ENCODE measurements at regions not wholly inside any gene's neighbourhood (a gene's known extent, or its start where the extent isn't known, plus 50 kb on each side); places are given as distances from the start of the nearest gene placed in this dataset.

GRCh38 chr4:100826067-100826466 lies 308.2 kb upstream of the EMCN start:
- ATAC-seq (no peak), DNase-seq (no peak)
- no peak overlapping the region for H3K27ac ChIP-seq
- H3K36me3 ChIP-seq, result no peaks in the 10 kb centered on the region
- intact Hi-C loops (cut with DNase I), result no loop called here
- H3K4me1 ChIP-seq, result no peaks in the 10 kb centered on the region
- no peaks in the 10 kb centered on the region for H3K27me3 ChIP-seq (ENCODE audit: low read depth)
- H3K4me3 ChIP-seq, result no peak overlapping the region
- TF ChIP-seq, protein P1, sequence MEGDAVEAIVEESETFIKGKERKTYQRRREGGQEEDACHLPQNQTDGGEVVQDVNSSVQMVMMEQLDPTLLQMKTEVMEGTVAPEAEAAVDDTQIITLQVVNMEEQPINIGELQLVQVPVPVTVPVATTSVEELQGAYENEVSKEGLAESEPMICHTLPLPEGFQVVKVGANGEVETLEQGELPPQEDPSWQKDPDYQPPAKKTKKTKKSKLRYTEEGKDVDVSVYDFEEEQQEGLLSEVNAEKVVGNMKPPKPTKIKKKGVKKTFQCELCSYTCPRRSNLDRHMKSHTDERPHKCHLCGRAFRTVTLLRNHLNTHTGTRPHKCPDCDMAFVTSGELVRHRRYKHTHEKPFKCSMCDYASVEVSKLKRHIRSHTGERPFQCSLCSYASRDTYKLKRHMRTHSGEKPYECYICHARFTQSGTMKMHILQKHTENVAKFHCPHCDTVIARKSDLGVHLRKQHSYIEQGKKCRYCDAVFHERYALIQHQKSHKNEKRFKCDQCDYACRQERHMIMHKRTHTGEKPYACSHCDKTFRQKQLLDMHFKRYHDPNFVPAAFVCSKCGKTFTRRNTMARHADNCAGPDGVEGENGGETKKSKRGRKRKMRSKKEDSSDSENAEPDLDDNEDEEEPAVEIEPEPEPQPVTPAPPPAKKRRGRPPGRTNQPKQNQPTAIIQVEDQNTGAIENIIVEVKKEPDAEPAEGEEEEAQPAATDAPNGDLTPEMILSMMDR (IDR thresholded peaks at IDR 0.05), result no peak
- H3K9me3 ChIP-seq, result peaks cover 7% of the 10 kb centered on the region

DNA sequence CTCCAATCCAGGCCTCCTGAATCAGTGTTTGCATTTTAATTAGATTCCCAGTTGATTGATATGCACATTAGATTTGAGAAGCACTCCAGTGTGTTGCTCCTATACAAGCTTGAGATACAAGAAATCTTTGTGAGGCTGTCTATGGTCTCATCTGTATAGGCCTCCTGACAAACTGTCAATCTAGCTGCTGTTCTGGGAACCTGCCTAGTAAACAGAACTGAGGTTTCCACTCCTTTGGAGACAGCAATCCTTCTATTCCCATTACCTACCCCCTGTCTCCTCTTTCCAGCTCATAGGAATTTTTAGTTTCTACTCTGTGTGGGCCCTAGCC lies 306.1 kb upstream of the EMCN start:
- ATAC-seq, result no peak
- H3K27ac ChIP-seq, result no peak overlapping the region

GRCh38 chr4:100823066-100823992 lies 305.5 kb upstream of the EMCN start:
- peak; percentile 51 to 57 for ATAC-seq
- Histone ChIP-seq H3K9me3 (no peaks in the 10 kb centered on the region), H3K4me1 (no peaks in the 10 kb centered on the region), H3K36me3 (no peaks in the 10 kb centered on the region), H3K4me3 (no peak overlapping the region), H3K27me3 (ENCODE audit: low read depth) (no peaks in the 10 kb centered on the region), H3K27ac (no peak overlapping the region)
- no peak for DNase-seq
- TF ChIP-seq, protein P1 (IDR thresholded peaks at IDR 0.05), result no peak
- intact Hi-C loops (cut with DNase I), result no loop called here

More for the DNA sequence above, 306.1 kb upstream of the EMCN start:
- no peaks in the 10 kb centered on the region for H3K4me1 ChIP-seq
- TF ChIP-seq, protein P1 (IDR thresholded peaks at IDR 0.05), result no peak
- H3K4me3 ChIP-seq, result no peak overlapping the region
- H3K36me3 ChIP-seq, result no peaks in the 10 kb centered on the region
- no peak for DNase-seq
- no peaks in the 10 kb centered on the region for H3K27me3 ChIP-seq (ENCODE audit: low read depth)
- H3K9me3 ChIP-seq, result peaks cover under 1% of the 10 kb centered on the region
- intact Hi-C loops (cut with DNase I), result no loop called here

DNA sequence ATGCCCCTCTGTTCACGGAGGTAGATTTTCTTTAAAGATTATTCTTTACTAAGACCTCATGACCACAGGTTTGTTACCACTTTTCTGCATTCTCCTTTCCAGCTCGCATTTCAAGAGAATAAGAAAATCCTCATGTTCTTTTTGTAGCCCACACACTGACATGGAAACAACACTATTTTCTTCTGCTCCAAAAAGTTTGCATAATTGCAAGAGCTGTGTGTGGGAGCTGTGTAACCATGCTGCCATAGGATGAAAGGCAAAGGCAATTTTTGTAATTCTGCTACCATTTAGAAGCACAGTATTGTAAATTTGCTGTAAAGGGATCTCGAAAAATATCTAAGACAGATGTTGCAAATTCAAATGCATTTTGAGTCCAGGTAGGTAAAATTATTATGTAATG lies 302.4 kb upstream of the EMCN start:
- TF ChIP-seq, protein P1 (IDR thresholded peaks at IDR 0.05), result no peak
- H3K4me3 ChIP-seq, result no peak overlapping the region
- no peaks in the 10 kb centered on the region for H3K36me3 ChIP-seq
- H3K27ac ChIP-seq, result no peak overlapping the region
- DNase-seq (no peak), ATAC-seq (no peak)
- intact Hi-C loops (cut with DNase I), result no loop called here
- no peaks in the 10 kb centered on the region for H3K4me1 ChIP-seq
- H3K9me3 ChIP-seq, result no peaks in the 10 kb centered on the region
- no peaks in the 10 kb centered on the region for H3K27me3 ChIP-seq (ENCODE audit: low read depth)

- ATAC-seq, result no peak
- intact Hi-C loops (cut with DNase I), result no loop called here
- no peaks in the 10 kb centered on the region for H3K36me3 ChIP-seq
- no peaks in the 10 kb centered on the region for H3K4me1 ChIP-seq
- no peaks in the 10 kb centered on the region for H3K9me3 ChIP-seq
- no peak overlapping the region for H3K27ac ChIP-seq
- H3K4me3 ChIP-seq, result no peak overlapping the region
- no peak for DNase-seq
- TF ChIP-seq, protein P1 (IDR thresholded peaks at IDR 0.05), result no peak
- H3K27me3 ChIP-seq (ENCODE audit: low read depth), result no peaks in the 10 kb centered on the region
Observed at GRCh38 chr4:100819505-100819904, 301.7 kb upstream of the EMCN start.

All from lower lobe of right lung (tissue), 2 donors.